ENCODE measurements at regions not wholly inside any gene's neighbourhood (a gene's known extent, or its start where the extent isn't known, plus 50 kb on each side); places are given as distances from the start of the nearest gene placed in this dataset.
"Not testable (repeated sequence)": the region's sequence is repeated elsewhere in the genome, so short reads cannot be mapped to it uniquely, and the experiment has no call there.

DNA sequence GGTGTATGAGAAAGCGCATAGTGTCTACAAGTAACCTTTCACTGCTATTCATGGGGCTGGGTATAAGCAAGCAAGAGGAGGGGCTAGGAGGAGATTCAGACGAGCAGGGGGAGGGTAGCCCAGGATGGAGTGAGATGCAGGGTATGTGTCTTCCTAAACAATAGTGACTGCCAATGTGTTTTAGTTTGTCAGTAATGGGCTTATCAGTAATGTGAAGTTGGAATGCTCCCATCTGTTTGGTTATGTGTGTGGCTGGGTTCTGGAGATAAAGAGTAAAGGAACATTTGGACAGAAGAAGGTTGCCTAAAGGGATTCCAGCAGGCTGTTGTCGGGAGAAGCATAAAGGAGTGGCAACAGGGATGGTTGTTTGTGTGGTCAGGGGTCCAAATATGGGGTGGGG, 62.7 kb upstream of the EZR start:
- not testable (repeated sequence) for DNase-seq

DNA sequence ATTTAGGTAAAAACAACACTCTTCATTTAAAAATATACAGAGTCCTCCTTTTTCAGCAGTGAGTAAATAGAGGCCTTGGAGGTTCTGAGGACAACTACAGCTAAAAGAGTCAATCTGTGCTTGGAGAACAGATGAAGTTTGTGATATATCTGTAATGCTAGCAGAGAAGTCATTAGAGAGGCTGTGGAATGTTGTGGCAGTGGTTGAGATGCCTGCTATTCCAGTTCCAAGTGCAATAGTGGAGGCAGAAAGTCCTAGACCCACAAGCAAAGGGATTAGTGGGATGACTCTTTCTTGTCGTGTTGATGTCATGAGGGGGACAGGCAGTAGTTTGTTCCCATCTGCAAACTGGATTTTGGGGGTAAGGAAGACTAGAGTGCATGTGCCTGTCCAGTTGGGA, 62.1 kb upstream of the EZR start:
- DNase-seq: not testable (repeated sequence)

DNA sequence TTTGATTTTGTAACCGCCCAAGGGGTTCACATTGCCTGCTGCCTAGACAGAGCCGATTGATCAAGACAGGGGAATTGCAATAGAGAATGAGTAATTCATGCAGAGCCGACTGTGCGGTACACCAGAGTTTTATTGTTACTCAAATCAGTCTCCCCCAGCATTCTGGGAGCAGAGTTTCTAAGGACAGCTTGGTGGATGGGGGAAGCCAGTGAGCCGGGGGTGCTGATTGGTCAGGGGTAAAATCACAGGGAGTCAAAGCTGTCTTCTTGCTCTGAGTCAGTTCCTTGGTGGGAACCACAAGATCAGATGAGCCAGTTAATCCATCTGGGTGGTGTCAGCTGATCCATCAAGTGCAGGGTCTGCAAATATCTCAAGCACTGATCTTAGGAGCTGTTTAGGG, 60.0 kb upstream of the EZR start:
- peak in 2 of 5 experiments; percentile 44 to 92 for DNase-seq

DNA sequence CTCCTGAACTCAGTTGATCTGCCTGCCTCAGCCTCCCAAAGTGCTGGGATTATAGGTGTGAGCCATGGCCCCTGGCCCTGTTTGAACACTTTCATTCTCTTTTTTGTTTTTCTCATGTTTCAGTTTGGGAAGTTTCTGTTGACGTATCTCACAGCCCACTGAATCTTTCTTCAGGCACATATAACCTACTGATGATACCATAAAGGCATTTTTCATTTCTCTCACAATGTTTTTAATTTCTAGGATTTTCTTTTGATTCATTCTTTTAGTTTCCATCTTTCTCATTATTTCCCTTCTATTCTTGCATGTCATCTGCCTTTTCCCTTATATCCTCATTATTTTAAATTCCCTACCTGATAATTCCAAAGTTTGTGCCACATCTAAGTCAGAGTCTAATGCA, 58.5 kb upstream of the EZR start:
- no peak for DNase-seq

DNA sequence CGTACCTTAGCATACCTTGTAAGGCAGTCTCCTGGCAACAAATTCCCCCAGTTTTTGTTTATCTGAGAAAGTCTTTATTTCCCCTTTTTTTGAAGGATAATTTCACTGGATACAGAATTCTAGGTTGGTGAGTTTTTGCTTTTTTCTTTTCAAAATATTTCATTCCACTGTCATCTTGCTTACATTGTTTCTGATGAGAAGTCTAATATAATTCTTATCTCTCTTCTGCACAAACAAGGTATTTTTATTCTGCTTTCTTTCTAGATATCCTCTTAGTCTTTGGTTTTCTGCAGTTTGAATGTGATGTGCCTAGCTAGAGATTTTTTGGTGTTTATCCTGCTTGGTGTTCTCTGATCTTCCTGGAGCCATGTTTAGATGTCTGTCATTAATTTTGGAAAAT, 57.7 kb upstream of the EZR start:
- no peak for DNase-seq

DNA sequence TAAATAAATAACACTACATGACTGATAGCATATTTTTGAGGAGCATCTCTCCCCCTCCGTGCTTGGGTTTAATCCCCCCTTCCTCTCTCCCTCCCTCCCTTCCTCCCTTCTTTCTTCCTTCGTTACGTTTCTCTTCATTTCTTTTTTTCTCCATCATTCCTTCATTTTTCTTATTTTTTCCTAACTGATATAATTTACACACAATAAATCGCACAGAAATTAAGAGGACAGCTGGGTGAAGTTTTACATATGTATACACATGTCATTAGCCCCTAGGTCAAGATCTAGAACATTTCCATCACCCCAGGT, 51.4 kb upstream of the EZR start:
- DNase-seq: no peak

DNA sequence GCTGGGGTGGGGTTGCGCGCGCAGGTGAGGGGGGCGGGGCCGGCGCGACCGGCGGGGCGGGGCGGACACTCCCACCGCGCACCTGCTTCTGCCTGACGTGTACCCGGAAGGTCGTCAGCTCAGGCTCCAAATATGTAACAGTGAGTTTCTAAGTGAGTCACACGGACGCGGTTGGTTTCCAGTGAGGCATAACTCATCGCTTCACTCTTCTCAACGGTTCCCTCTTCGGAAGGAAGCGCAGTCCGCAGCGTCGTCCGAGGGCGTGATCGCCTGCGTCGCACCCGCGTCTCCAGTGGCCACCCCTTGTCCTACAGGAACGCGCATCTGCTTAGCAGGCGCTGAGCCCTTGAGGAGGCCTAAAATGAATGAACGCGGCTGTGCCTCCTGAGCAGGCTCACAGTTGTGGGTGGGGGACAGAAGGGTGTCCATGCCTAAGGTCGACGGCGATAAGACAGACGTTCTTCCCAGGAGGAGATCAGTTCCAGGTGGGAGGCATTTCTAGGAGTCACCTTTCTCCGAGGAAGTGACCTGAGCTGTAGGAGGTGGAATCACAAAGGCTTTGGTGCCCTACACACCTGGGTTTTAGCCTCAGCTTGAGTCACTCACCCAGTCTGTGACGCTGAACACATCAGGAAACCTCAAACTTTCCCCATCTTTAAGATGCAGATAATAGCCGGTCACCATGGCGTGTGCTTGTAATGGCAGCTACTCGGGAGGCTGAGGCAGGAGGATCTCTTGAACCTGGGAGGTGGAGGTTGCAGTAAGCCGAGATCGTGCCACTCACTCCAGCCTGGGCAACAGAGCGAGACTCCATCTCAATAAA, 50.9 kb upstream of the EZR start:
- peak in 4 of 5 experiments; percentile 36 to 99 (median 78) for DNase-seq

DNA sequence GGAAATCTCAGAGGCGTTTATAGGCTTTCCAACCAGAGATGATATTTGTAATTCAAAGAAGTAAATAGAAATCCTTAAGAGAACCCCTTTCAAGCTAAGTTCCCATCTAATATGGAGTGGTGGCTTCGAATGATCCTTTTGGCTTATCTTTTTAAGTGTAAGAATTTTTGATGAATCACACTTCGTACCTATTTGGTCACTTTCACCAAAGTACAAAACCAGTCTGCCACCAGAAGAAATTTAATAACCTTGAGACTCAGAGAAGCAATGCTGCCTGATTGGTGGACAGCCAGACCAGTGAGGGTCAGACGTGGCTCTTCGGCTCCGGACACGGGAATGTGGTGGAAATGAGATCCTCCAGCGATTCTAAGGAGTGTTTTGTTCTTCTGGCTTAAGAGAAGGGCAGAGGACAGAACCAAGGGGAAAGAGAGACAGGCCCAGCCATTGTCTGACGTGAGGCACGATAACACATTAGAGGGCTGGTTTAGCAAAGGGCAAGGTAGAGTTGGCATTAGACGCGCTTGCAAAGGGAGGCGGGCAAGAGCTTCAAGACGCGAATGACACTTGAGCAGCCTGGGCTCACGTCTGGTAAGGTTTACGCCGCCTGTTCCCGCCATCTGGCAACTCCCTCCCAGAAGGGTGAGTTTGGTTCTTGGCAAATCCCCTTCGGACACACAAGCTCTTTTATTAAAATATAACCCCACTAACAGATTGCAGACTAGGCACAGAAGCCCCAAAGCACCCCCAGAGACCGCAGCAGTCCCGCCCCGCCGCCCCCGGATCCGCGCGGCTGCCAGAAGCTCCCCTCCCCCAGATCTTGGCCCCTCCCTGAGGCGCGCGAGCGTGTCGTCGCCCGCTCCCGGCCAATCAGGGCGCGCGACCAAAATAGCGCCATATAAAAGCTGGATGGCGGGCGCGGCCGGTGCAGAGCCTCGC, 50.0 kb upstream of the EZR start:
- DNase-seq: peak; percentile 92 to 97 (median 95)
